Panc1 (cell line): ENCODE measurements at regions not wholly inside any gene's neighbourhood (a gene's known extent, or its start where the extent isn't known, plus 50 kb on each side); places are given as distances from the start of the nearest gene placed in this dataset.

Experiments
- ATAC-seq: fragments of 200-7000 bp; cut with Tn5 transposase; 2 replicates; pipeline ENCODE4 v1.9.1; 2020; ENCODE audit warnings: mild to moderate bottlenecking, moderate library complexity
- BruUV-seq: library from RNA; stranded (reverse); fragments of 400-500 nt; replicated peaks from 2 replicates; lab custom pipeline; 2021; lab: Mats Ljungman, UMichigan
- CTCF ChIA-PET: fragments of 300-600 bp; sonication (Branson Sonifier 250); formaldehyde crosslinking; loops from one replicate; lab custom pipeline; 2022; ENCODE audit warnings: antibody characterized with exemption; lab: Charles Lee
- POLR2A ChIA-PET: fragments of 300-600 bp; sonication (Branson Sonifier 250); formaldehyde crosslinking; loops from one replicate; lab custom pipeline; 2022; ENCODE audit warnings: antibody characterized with exemption; lab: Charles Lee
- DNase-seq: peaks from one replicate; pipeline ENCODE4 v3.0.0-alpha.2; 2010; ENCODE audit warnings: low read depth, low spot score
- H3K27ac ChIP-seq: 2 replicates; pipeline ENCODE4 v1.5.1; 2011; ENCODE audit warnings: mild to moderate bottlenecking, low read length, inconsistent platforms
- H3K27me3 ChIP-seq: fragments of 200-500 bp; sonication (Bioruptor generic); 2 replicates; pipeline ENCODE4 v1.6.0; 2014; ENCODE audit warnings: low read length, inconsistent platforms; ENCODE audit not compliant: control insufficient read depth, insufficient read depth
- H3K36me3 ChIP-seq: fragments of 200-500 bp; sonication (Bioruptor generic); 2 replicates; pipeline ENCODE4 v1.5.1; 2014; ENCODE audit warnings: inconsistent platforms, mild to moderate bottlenecking, low read length, moderate library complexity; ENCODE audit not compliant: control insufficient read depth, insufficient read depth
- H3K4me1 ChIP-seq: 2 replicates; pipeline ENCODE4 v1.5.1; 2011; ENCODE audit warnings: inconsistent platforms, mild to moderate bottlenecking, low read length, moderate library complexity; ENCODE audit not compliant: control insufficient read depth, insufficient read depth
- H3K4me3 ChIP-seq, 2 experiments: 2 replicates each; pipeline ENCODE4 v1.5.1; 2011 to 2012; ENCODE audit warnings: low read depth in 2 of 2, low read length in 2 of 2, mild to moderate bottlenecking in 2 of 2, inconsistent platforms in 1 of 2, moderate library complexity in 1 of 2
- H3K9me3 ChIP-seq: fragments of 200-500 bp; sonication (Bioruptor generic); 2 replicates; pipeline ENCODE4 v1.5.1; 2014; ENCODE audit warnings: low read depth, mild to moderate bottlenecking, inconsistent platforms, low read length, moderate library complexity; ENCODE audit not compliant: control insufficient read depth, insufficient read depth
- POLR2AphosphoS5 ChIP-seq: IDR thresholded peaks from 2 replicates; pipeline ENCODE4 v1.6.1; 2012; ENCODE audit warnings: mild to moderate bottlenecking, low read depth, low read length, moderate library complexity
- SIN3A ChIP-seq: IDR thresholded peaks from 2 replicates; pipeline ENCODE4 v1.6.1; 2012; ENCODE audit warnings: low read depth, mild to moderate bottlenecking, low read length, moderate library complexity, borderline replicate concordance; ENCODE audit not compliant: insufficient read depth
- TCF7L2 ChIP-seq: IDR thresholded peaks from 2 replicates; pipeline ENCODE4 v1.6.1; 2011; ENCODE audit warnings: mild to moderate bottlenecking, low read depth, low read length, inconsistent platforms
- in situ Hi-C: cut with HindIII; loops from 2 replicates; pipeline ENCODE4 v1.10.0; 2016; ENCODE audit warnings: low sequenced_read_pairs, low pct_unique_long_range_greater_than_20kb
- intact Hi-C: fragments of 100-400 bp; cut with micrococcal nuclease; formaldehyde crosslinking; loops from one replicate; pipeline ENCODE4 v1.10.0; 2022; ENCODE audit not compliant: unreplicated experiment
- TF ChIP-seq, protein P1 (sequence below): fragments of 450-650 bp; IDR thresholded peaks from 2 replicates; pipeline ENCODE4 v1.5.1; 2017; ENCODE audit warnings: mild to moderate bottlenecking
- TF ChIP-seq, protein P2 (sequence below), 2 experiments: IDR thresholded peaks; 2 replicates each; pipeline ENCODE4 v1.6.1; 2011 to 2012; ENCODE audit warnings: low read depth in 2 of 2, control low read depth in 1 of 2, low read length in 1 of 2, mild to moderate bottlenecking in 1 of 2, moderate library complexity in 1 of 2; ENCODE audit not compliant: insufficient read depth in 1 of 2

DNA sequence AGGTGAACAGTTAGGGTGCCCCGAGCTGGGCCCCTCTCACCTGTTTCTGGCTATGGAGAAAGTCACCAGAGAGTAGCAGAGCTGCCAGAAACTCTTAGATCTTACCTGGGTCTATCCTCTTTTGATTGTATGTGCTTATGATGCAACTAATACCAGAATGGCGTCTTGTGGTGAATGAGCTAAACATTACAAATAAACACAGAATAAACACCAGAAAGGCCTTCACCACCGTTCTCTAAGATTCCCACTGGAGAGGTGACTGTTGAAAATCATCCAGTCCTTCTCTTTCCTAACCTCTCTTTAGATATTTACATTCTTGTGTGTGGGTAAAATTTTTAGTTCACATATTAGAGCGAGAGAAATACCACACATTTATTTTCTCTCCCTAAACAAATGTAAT, 241.7 kb upstream of the GAS1 start:
- no peaks in the 10 kb centered on the region for H3K27me3 ChIP-seq
- no peak for DNase-seq
- no peak overlapping the region for H3K4me3 ChIP-seq
- BruUV-seq, result no TSS peak
- no peaks in the 10 kb centered on the region for H3K36me3 ChIP-seq
- intact Hi-C loops (no loop called here), in situ Hi-C loops (no loop called here)
- ChIA-PET POLR2A (no interaction called here), CTCF (no interaction called here)
- H3K27ac ChIP-seq, result no peak overlapping the region
- TF ChIP-seq SIN3A (no peak), POLR2AphosphoS5 (no peak)
- TF ChIP-seq, protein P1, sequence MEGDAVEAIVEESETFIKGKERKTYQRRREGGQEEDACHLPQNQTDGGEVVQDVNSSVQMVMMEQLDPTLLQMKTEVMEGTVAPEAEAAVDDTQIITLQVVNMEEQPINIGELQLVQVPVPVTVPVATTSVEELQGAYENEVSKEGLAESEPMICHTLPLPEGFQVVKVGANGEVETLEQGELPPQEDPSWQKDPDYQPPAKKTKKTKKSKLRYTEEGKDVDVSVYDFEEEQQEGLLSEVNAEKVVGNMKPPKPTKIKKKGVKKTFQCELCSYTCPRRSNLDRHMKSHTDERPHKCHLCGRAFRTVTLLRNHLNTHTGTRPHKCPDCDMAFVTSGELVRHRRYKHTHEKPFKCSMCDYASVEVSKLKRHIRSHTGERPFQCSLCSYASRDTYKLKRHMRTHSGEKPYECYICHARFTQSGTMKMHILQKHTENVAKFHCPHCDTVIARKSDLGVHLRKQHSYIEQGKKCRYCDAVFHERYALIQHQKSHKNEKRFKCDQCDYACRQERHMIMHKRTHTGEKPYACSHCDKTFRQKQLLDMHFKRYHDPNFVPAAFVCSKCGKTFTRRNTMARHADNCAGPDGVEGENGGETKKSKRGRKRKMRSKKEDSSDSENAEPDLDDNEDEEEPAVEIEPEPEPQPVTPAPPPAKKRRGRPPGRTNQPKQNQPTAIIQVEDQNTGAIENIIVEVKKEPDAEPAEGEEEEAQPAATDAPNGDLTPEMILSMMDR, result no peak
- no peaks in the 10 kb centered on the region for H3K4me1 ChIP-seq
- ATAC-seq, result no peak
- H3K9me3 ChIP-seq, result no peaks in the 10 kb centered on the region

DNA sequence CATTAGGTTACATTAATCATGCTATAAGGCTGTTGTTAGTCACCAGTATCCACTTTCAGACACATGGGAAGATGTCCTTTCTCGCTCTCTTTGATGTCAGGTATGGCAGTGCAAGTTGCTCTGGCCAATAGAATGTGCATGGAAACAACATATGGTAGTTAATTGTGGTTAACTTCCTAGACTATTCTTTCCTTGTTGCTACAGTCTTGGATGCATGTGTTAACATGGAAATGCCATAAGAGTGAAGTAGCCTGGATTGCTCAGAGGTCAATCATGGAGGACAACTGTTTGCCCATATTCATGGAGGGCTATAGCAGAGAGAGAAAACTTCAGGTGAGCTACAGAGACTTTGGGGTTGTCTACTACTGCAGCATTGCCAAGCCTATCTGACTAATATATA, 245.8 kb upstream of the GAS1 start:
- CTCF ChIA-PET, result no interaction called here
- no peak for ATAC-seq

More for the DNA sequence above, 245.8 kb upstream of the GAS1 start:
- in situ Hi-C loops (no loop called here), intact Hi-C loops (no loop called here)
- no peaks in the 10 kb centered on the region for H3K36me3 ChIP-seq
- POLR2A ChIA-PET, result no interaction called here
- no peaks in the 10 kb centered on the region for H3K27me3 ChIP-seq
- DNase-seq, result no peak
- H3K27ac ChIP-seq, result no peak overlapping the region
- no peak for TF ChIP-seq SIN3A
- TF ChIP-seq, protein P1, result no peak
- no peak for TF ChIP-seq POLR2AphosphoS5
- TF ChIP-seq TCF7L2, result no peak
- TF ChIP-seq, protein P2, sequence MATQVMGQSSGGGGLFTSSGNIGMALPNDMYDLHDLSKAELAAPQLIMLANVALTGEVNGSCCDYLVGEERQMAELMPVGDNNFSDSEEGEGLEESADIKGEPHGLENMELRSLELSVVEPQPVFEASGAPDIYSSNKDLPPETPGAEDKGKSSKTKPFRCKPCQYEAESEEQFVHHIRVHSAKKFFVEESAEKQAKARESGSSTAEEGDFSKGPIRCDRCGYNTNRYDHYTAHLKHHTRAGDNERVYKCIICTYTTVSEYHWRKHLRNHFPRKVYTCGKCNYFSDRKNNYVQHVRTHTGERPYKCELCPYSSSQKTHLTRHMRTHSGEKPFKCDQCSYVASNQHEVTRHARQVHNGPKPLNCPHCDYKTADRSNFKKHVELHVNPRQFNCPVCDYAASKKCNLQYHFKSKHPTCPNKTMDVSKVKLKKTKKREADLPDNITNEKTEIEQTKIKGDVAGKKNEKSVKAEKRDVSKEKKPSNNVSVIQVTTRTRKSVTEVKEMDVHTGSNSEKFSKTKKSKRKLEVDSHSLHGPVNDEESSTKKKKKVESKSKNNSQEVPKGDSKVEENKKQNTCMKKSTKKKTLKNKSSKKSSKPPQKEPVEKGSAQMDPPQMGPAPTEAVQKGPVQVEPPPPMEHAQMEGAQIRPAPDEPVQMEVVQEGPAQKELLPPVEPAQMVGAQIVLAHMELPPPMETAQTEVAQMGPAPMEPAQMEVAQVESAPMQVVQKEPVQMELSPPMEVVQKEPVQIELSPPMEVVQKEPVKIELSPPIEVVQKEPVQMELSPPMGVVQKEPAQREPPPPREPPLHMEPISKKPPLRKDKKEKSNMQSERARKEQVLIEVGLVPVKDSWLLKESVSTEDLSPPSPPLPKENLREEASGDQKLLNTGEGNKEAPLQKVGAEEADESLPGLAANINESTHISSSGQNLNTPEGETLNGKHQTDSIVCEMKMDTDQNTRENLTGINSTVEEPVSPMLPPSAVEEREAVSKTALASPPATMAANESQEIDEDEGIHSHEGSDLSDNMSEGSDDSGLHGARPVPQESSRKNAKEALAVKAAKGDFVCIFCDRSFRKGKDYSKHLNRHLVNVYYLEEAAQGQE (IDR thresholded peaks at IDR 0.05; ENCODE audit: insufficient read depth in 1 of 2, low read depth in 2 of 2, low read length in 1 of 2), result no peak
- BruUV-seq, result no TSS peak
- no peaks in the 10 kb centered on the region for H3K9me3 ChIP-seq
- H3K4me1 ChIP-seq, result no peaks in the 10 kb centered on the region
- no peak overlapping the region for H3K4me3 ChIP-seq
